Muscle of leg (tissue), 3 donors: ENCODE measurements at regions not wholly inside any gene's neighbourhood (a gene's known extent, or its start where the extent isn't known, plus 50 kb on each side); places are given as distances from the start of the nearest gene placed in this dataset.

Source experiments
- DNase-seq: peaks from one replicate; pipeline ENCODE4 v3.0.0; 2013
- H3K27ac ChIP-seq: one replicate; pipeline ENCODE4 v1.5.1; 2013; ENCODE audit warnings: mild to moderate bottlenecking, low read length, control low read depth
- H3K27me3 ChIP-seq: one replicate; pipeline ENCODE4 v1.6.1; 2013; ENCODE audit warnings: low read length; ENCODE audit not compliant: control insufficient read depth, insufficient read depth
- H3K36me3 ChIP-seq: one replicate; pipeline ENCODE4 v1.6.1; 2013; ENCODE audit warnings: low read length; ENCODE audit not compliant: control insufficient read depth, insufficient read depth
- H3K4me1 ChIP-seq: one replicate; pipeline ENCODE4 v1.6.1; 2013; ENCODE audit warnings: low read length; ENCODE audit not compliant: control insufficient read depth, insufficient read depth
- H3K4me3 ChIP-seq: one replicate; pipeline ENCODE4 v1.5.1; 2013; ENCODE audit warnings: low read length, control low read depth
- H3K9me3 ChIP-seq: replicated peaks from 2 replicates; pipeline ENCODE4 v1.6.1; 2013; ENCODE audit warnings: low read depth, low read length; ENCODE audit not compliant: control insufficient read depth
- WGBS: methylation state at CpG from one replicate; pipeline ENCODE4 v1.1.5; 2013; ENCODE audit warnings: missing lambda C conversion rate; ENCODE audit not compliant: insufficient coverage; 5-methylcytosine and 5-hydroxymethylcytosine counted together

DNA sequence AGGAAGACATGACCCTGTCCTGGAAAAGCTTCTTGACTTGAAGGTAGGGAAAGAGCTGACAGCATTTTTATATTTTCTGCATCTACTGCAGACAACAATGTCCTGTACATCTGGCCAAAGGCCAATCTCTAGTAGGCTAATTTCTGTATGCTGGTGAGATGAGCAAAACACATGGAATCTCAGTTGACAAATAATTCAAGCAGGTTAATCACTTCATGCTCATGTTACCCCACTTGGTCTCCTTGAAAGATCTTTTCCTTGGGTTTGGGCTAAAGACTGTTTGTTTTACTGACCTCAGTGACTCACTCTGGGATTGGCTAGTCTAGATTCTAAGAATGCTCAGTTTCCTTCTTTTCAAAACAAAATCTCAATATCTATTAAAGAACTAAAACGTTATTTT is 298.8 kb downstream of the LMO7 start:
- no CpG with 5 or more reads among the region's 1 CpG for WGBS
- no peaks in the 10 kb centered on the region for H3K36me3 ChIP-seq
- no peaks in the 10 kb centered on the region for H3K9me3 ChIP-seq
- no peaks in the 10 kb centered on the region for H3K4me1 ChIP-seq
- H3K27ac ChIP-seq, result no peak overlapping the region
- no peaks in the 10 kb centered on the region for H3K27me3 ChIP-seq
- no peak for DNase-seq
- no peak overlapping the region for H3K4me3 ChIP-seq

- WGBS, result no CpG with 5 or more reads among the region's 4 CpGs
- Histone ChIP-seq H3K9me3 (no peaks in the 10 kb centered on the region), H3K27ac (no peak overlapping the region), H3K4me1 (no peaks in the 10 kb centered on the region), H3K4me3 (no peak overlapping the region), H3K36me3 (no peaks in the 10 kb centered on the region), H3K27me3 (no peaks in the 10 kb centered on the region)
- DNase-seq, result peak; percentile 94
These were observed 296.5 kb downstream of the LMO7 start for GRCh38 chr13:75932636-75933035.

- Histone ChIP-seq H3K27ac (no peak overlapping the region), H3K27me3 (no peaks in the 10 kb centered on the region), H3K9me3 (no peaks in the 10 kb centered on the region), H3K36me3 (no peaks in the 10 kb centered on the region), H3K4me3 (no peak overlapping the region), H3K4me1 (no peaks in the 10 kb centered on the region)
- DNase-seq, result peak; percentile 46
- 89% methylated on average over 1 of the region's 1 CpG for WGBS
These were observed 295.0 kb downstream of the LMO7 start for GRCh38 chr13:75931116-75931515.

DNA sequence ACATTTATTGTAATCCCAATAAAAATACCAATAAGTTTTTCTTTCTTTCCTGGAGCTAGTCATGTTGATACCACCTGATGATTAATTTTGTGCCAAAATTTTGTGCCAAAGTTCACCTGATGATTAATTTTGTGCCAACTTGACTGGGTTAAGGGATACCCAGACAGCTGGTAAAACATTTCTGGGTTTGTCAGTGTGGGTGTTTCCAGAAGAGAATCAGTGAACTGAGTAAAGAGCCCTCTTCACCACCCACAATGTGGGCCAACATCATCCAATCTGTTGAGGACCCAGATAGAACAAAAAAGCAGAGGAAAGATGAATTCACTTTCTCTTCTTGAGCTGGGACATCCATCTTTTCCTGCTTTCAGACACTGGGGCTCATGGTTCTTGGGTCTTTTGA is 292.9 kb downstream of the LMO7 start:
- Histone ChIP-seq H3K4me3 (no peak overlapping the region), H3K27me3 (no peaks in the 10 kb centered on the region), H3K36me3 (no peaks in the 10 kb centered on the region), H3K27ac (no peak overlapping the region), H3K9me3 (no peaks in the 10 kb centered on the region), H3K4me1 (no peaks in the 10 kb centered on the region)
- no peak for DNase-seq

- no CpG with 5 or more reads among the region's 2 CpGs for WGBS
- Histone ChIP-seq H3K4me1 (no peaks in the 10 kb centered on the region), H3K4me3 (no peak overlapping the region), H3K9me3 (no peaks in the 10 kb centered on the region), H3K27me3 (no peaks in the 10 kb centered on the region), H3K36me3 (no peaks in the 10 kb centered on the region), H3K27ac (no peak overlapping the region)
- DNase-seq, result peak; percentile 87
These were observed 291.1 kb downstream of the LMO7 start for GRCh38 chr13:75927183-75927669.

GRCh38 chr13:75920536-75920935 is 284.4 kb downstream of the LMO7 start:
- Histone ChIP-seq H3K4me3 (no peak overlapping the region), H3K9me3 (peaks cover 3% of the 10 kb centered on the region), H3K27ac (no peak overlapping the region), H3K36me3 (no peaks in the 10 kb centered on the region), H3K4me1 (no peaks in the 10 kb centered on the region), H3K27me3 (no peaks in the 10 kb centered on the region)
- WGBS, result no CpG with 5 or more reads among the region's 1 CpG
- DNase-seq, result no peak

DNA sequence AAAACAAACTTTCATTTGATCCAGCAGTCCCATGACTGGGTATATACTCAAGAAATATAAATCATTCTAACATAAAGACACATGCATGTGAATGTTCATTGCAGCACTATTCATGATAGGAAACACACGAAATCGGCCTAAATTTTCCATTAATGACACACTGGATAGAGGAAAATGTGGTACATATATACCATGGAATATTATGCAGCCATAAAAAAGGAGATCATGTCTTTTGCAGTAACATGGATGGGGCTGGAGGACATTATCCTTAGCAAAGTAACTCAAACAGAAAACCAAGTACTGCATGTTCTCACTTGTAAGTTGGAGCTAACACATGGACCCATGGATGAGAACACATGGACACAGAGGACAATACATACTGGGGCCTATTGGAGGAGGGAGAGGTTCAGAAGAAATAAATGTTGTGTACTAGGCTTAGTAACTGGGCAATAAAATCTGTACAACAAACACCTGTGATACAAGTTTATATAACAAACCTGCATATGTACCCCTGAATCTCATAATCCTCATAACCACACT is 283.6 kb downstream of the LMO7 start:
- Histone ChIP-seq H3K36me3 (no peaks in the 10 kb centered on the region), H3K27ac (no peak overlapping the region), H3K9me3 (peaks cover 3% of the 10 kb centered on the region), H3K27me3 (no peaks in the 10 kb centered on the region), H3K4me1 (no peaks in the 10 kb centered on the region), H3K4me3 (no peak overlapping the region)
- WGBS, result no CpG with 5 or more reads among the region's 2 CpGs
- no peak for DNase-seq

GRCh38 chr13:75915066-75915465 is 278.9 kb downstream of the LMO7 start:
- Histone ChIP-seq H3K27ac (no peak overlapping the region), H3K36me3 (no peaks in the 10 kb centered on the region), H3K4me3 (no peak overlapping the region), H3K4me1 (no peaks in the 10 kb centered on the region), H3K9me3 (peaks cover 3% of the 10 kb centered on the region), H3K27me3 (no peaks in the 10 kb centered on the region)
- no peak for DNase-seq

- no peak for DNase-seq
- no CpG with 5 or more reads among the region's 5 CpGs for WGBS
- Histone ChIP-seq H3K4me3 (no peak overlapping the region), H3K27ac (no peak overlapping the region), H3K36me3 (no peaks in the 10 kb centered on the region), H3K9me3 (no peaks in the 10 kb centered on the region), H3K27me3 (no peaks in the 10 kb centered on the region), H3K4me1 (no peaks in the 10 kb centered on the region)
These were observed 277.8 kb downstream of the LMO7 start for GRCh38 chr13:75913925-75914324.

DNA sequence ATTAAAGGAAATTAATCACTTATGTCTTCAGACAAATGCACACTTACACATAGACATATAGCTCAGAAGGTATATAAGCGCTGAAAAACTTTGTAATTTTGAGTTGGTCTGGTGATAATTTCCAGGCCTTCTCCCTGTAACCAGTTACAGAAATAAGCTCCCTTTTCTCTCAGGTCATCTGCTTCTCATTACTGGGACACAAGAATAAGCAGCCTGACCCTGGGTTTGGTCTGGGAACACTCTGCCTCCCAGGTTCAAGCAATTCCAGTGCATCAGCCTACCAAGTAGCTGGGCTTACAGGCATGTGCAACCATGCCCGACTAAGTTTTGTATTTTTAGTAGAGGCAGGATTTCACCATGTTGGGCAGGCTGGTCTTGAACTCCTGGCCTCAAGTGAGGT is 274.5 kb downstream of the LMO7 start:
- H3K27ac ChIP-seq, result no peak overlapping the region
- H3K36me3 ChIP-seq, result no peaks in the 10 kb centered on the region
- DNase-seq, result no peak
- H3K9me3 ChIP-seq, result no peaks in the 10 kb centered on the region
- no CpG with 5 or more reads among the region's 2 CpGs for WGBS
- H3K4me1 ChIP-seq, result peaks cover 10% of the 10 kb centered on the region
- H3K27me3 ChIP-seq, result no peaks in the 10 kb centered on the region
- H3K4me3 ChIP-seq, result no peak overlapping the region
